Stimulated activated naive CD8-positive, alpha-beta T cell treated with anti-CD3 and anti-CD28 coated beads, Interleukin-15, Interleukin-2, amounts not matched to agents 100 ng/mL and 50 ng/mL, for 24 hours (primary cell): ENCODE measurements at regions not wholly inside any gene's neighbourhood (a gene's known extent, or its start where the extent isn't known, plus 50 kb on each side); places are given as distances from the start of the nearest gene placed in this dataset.

Experiments
- H3K27ac Mint-ChIP-seq: one replicate; pipeline ENCODE4 v1.8.0; 2021; ENCODE audit warnings: mild to moderate bottlenecking, mixed read lengths
- H3K27me3 Mint-ChIP-seq: one replicate; pipeline ENCODE4 v1.8.0; 2021; ENCODE audit warnings: mixed read lengths
- H3K36me3 Mint-ChIP-seq: one replicate; pipeline ENCODE4 v1.8.0; 2021; ENCODE audit warnings: low read depth, mixed read lengths
- H3K4me1 Mint-ChIP-seq: one replicate; pipeline ENCODE4 v1.8.0; 2021; ENCODE audit warnings: low read depth, mixed read lengths
- H3K4me3 Mint-ChIP-seq: one replicate; pipeline ENCODE4 v1.8.0; 2021; ENCODE audit warnings: mild to moderate bottlenecking, mixed read lengths
- H3K9me3 Mint-ChIP-seq: one replicate; pipeline ENCODE4 v1.8.0; 2021; ENCODE audit warnings: mixed read lengths

GRCh38 chr20:56810141-56810540 is 181.0 kb downstream of the TFAP2C start:
- no peak overlapping the region for H3K4me3 Mint-ChIP-seq
- no peaks in the 10 kb centered on the region for H3K9me3 Mint-ChIP-seq
- H3K36me3 Mint-ChIP-seq: no peaks in the 10 kb centered on the region
- no peak overlapping the region for H3K27ac Mint-ChIP-seq
- H3K27me3 Mint-ChIP-seq: peaks cover 18% of the 10 kb centered on the region
- H3K4me1 Mint-ChIP-seq: no peaks in the 10 kb centered on the region

- Mint-ChIP-seq H3K27me3 (peaks cover 6% of the 10 kb centered on the region), H3K9me3 (peaks cover 12% of the 10 kb centered on the region), H3K4me1 (no peaks in the 10 kb centered on the region), H3K27ac (no peak overlapping the region), H3K4me3 (no peak overlapping the region), H3K36me3 (no peaks in the 10 kb centered on the region)
These were observed 186.7 kb downstream of the TFAP2C start for GRCh38 chr20:56815796-56816195.

- Mint-ChIP-seq H3K36me3 (no peaks in the 10 kb centered on the region), H3K4me1 (no peaks in the 10 kb centered on the region), H3K4me3 (no peak overlapping the region), H3K27me3 (peaks cover 6% of the 10 kb centered on the region), H3K9me3 (peaks cover 17% of the 10 kb centered on the region), H3K27ac (no peak overlapping the region)
These were observed 187.2 kb downstream of the TFAP2C start for GRCh38 chr20:56816349-56816748.

GRCh38 chr20:56817780-56818675 is 188.9 kb downstream of the TFAP2C start:
- H3K4me3 Mint-ChIP-seq: no peak overlapping the region
- no peaks in the 10 kb centered on the region for H3K4me1 Mint-ChIP-seq
- H3K36me3 Mint-ChIP-seq: no peaks in the 10 kb centered on the region
- peaks cover 18% of the 10 kb centered on the region for H3K9me3 Mint-ChIP-seq
- H3K27ac Mint-ChIP-seq: no peak overlapping the region
- H3K27me3 Mint-ChIP-seq: peaks cover 6% of the 10 kb centered on the region

GRCh38 chr20:56820984-56821383 is 191.9 kb downstream of the TFAP2C start:
- no peak overlapping the region for H3K4me3 Mint-ChIP-seq
- H3K9me3 Mint-ChIP-seq: peaks cover 18% of the 10 kb centered on the region
- no peak overlapping the region for H3K27ac Mint-ChIP-seq
- H3K4me1 Mint-ChIP-seq: no peaks in the 10 kb centered on the region
- H3K27me3 Mint-ChIP-seq: peaks cover 9% of the 10 kb centered on the region
- no peaks in the 10 kb centered on the region for H3K36me3 Mint-ChIP-seq

- peaks cover 25% of the 10 kb centered on the region for H3K27me3 Mint-ChIP-seq
- no peak overlapping the region for H3K4me3 Mint-ChIP-seq
- peaks cover 2% of the 10 kb centered on the region for H3K9me3 Mint-ChIP-seq
- H3K4me1 Mint-ChIP-seq: no peaks in the 10 kb centered on the region
- no peaks in the 10 kb centered on the region for H3K36me3 Mint-ChIP-seq
- no peak overlapping the region for H3K27ac Mint-ChIP-seq
These were observed 197.2 kb downstream of the TFAP2C start for GRCh38 chr20:56826306-56826704.

GRCh38 chr20:56826705-56827665 is 197.9 kb downstream of the TFAP2C start:
- Mint-ChIP-seq H3K9me3 (no peaks in the 10 kb centered on the region), H3K4me1 (no peaks in the 10 kb centered on the region), H3K36me3 (no peaks in the 10 kb centered on the region), H3K27me3 (peaks cover 31% of the 10 kb centered on the region), H3K4me3 (no peak overlapping the region), H3K27ac (no peak overlapping the region)

GRCh38 chr20:56827763-56828162 is 198.7 kb downstream of the TFAP2C start:
- Mint-ChIP-seq H3K27ac (no peak overlapping the region), H3K27me3 (peaks cover 31% of the 10 kb centered on the region), H3K4me1 (no peaks in the 10 kb centered on the region), H3K9me3 (no peaks in the 10 kb centered on the region), H3K4me3 (no peak overlapping the region), H3K36me3 (no peaks in the 10 kb centered on the region)

- no peak overlapping the region for H3K4me3 Mint-ChIP-seq
- H3K9me3 Mint-ChIP-seq: no peaks in the 10 kb centered on the region
- peaks cover 31% of the 10 kb centered on the region for H3K27me3 Mint-ChIP-seq
- no peaks in the 10 kb centered on the region for H3K36me3 Mint-ChIP-seq
- H3K4me1 Mint-ChIP-seq: no peaks in the 10 kb centered on the region
- H3K27ac Mint-ChIP-seq: no peak overlapping the region
These were observed 199.3 kb downstream of the TFAP2C start for GRCh38 chr20:56828402-56828801.

GRCh38 chr20:56829788-56830385 is 200.8 kb downstream of the TFAP2C start:
- Mint-ChIP-seq H3K9me3 (no peaks in the 10 kb centered on the region), H3K4me1 (no peaks in the 10 kb centered on the region), H3K27me3 (peaks cover 31% of the 10 kb centered on the region), H3K36me3 (no peaks in the 10 kb centered on the region), H3K27ac (no peak overlapping the region), H3K4me3 (no peak overlapping the region)

GRCh38 chr20:56831795-56832194 is 202.7 kb downstream of the TFAP2C start:
- no peak overlapping the region for H3K4me3 Mint-ChIP-seq
- no peaks in the 10 kb centered on the region for H3K9me3 Mint-ChIP-seq
- no peaks in the 10 kb centered on the region for H3K4me1 Mint-ChIP-seq
- H3K36me3 Mint-ChIP-seq: no peaks in the 10 kb centered on the region
- peaks cover 28% of the 10 kb centered on the region for H3K27me3 Mint-ChIP-seq
- no peak overlapping the region for H3K27ac Mint-ChIP-seq

GRCh38 chr20:56833427-56833826 is 204.3 kb downstream of the TFAP2C start:
- Mint-ChIP-seq H3K27me3 (peaks cover 28% of the 10 kb centered on the region), H3K36me3 (no peaks in the 10 kb centered on the region), H3K4me1 (no peaks in the 10 kb centered on the region), H3K4me3 (no peak overlapping the region), H3K9me3 (no peaks in the 10 kb centered on the region), H3K27ac (no peak overlapping the region)

GRCh38 chr20:56835829-56836550 is 206.9 kb downstream of the TFAP2C start:
- Mint-ChIP-seq H3K4me3 (no peak overlapping the region), H3K27me3 (peaks cover 11% of the 10 kb centered on the region), H3K4me1 (no peaks in the 10 kb centered on the region), H3K27ac (no peak overlapping the region), H3K9me3 (no peaks in the 10 kb centered on the region), H3K36me3 (no peaks in the 10 kb centered on the region)

GRCh38 chr20:56839222-56839621 is 210.1 kb downstream of the TFAP2C start:
- Mint-ChIP-seq H3K36me3 (no peaks in the 10 kb centered on the region), H3K4me1 (no peaks in the 10 kb centered on the region), H3K27ac (no peak overlapping the region), H3K9me3 (no peaks in the 10 kb centered on the region), H3K4me3 (no peak overlapping the region), H3K27me3 (peaks cover 4% of the 10 kb centered on the region)
